Amniotic stem cell (primary cell): ENCODE measurements at regions not wholly inside any gene's neighbourhood (a gene's known extent, or its start where the extent isn't known, plus 50 kb on each side); places are given as distances from the start of the nearest gene placed in this dataset.

Experiments
- DNase-seq: peaks from one replicate; lab custom pipeline; 2025; lab: John Stamatoyannopoulos, UW

DNA sequence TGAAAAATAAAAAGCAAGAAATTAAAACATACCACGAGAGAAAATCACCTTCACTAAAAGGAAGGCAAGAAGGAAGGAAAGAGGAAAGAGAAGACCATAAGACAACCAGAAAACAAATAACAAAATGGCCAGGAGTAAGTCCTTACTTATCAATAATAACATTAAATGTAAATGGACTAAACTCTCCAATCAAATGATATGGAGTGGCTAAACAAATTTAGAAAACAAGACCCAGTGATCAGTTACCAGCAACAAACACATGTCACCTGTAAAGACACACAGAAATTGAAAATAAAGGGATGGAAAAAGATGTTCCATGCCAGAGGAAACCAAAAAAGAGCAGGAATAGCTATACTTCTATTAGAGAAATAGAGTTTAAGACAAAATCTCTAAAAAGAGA lies 85.0 kb upstream of the SLC38A4 start:
- no peak for DNase-seq

DNA sequence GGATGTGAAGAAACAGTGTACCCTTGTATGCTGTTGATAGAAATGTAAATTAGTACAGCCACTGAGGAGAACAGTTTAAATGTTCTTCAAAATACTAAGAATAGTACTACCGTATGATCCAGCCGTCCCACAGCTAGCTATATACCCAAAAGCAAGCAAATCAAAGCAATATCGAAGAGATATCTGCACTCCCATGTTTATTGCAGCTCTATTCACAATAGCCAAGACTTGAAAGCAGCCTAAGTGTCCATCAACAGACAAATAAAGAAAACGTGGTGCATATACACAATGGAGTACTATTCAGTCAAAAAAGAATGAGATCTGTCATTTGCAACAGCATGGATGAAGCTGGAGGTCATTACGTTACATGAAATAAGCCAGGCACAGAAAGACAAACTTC lies 88.5 kb upstream of the SLC38A4 start:
- no peak for DNase-seq

DNA sequence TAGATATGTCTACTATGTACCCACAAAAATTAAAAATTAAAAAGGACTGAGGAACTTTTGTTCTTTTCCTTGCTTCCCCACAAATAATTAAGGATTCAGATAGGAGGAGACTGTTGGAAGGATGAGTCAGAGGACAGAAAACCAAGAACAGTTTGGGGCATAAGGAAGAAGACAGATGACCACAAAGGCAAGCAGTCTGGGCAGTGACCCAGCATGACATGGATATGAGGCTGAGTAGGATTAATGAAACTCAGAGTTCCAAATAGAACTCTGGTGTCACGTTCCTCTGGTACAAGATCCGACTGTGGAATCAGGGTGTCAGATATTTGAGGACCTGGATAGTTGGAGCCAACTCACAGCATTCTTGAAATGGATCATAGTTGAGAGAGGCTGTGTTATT lies 89.3 kb upstream of the SLC38A4 start:
- DNase-seq: peak; percentile 41

DNA sequence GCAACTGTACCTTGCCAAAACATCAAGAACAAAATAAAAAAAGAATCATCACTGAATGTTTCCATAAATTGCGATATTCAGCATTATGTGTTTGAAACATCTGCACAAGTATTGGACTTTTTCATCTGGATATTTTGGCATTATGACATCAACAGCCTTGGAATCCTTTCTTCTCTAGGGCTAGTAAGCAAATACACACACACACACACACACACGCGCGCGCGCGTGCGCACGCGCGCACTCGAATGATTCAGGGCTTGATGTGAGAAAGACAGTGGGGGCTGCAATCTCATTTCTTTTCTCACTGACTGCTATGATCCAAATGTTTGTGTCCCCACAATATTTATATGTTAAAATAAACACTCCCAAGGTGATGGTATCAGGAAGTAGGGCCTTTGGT lies 90.0 kb upstream of the SLC38A4 start:
- no peak for DNase-seq

DNA sequence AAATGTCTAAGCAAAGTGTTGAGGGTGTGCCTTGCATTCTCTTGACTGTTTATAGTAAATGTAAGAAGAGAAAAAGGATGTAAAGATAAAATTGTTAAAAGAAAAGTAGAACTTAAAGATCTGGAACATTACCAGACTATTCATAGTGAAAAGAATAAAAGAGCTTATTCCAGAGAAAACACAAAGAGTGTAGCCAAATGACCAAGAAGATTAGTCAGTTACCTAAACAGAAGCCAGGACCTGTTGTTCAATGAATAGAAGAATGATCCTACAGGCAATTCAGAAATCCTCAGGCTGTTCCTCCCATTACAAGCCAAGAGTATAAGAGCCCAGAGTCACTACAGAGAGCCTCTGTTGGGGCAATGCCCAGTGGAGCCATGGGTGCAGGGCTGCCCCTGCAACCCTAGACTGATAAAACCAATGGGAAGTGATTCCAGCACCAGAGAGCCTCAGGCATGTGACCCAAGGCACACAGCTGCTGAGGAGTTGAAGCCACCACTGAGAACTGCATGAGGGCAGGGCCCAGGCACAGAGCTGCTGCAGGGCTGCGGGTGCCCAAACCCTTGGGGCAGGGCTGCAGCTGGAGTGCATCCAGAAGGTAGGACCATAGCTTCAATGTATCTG lies 91.1 kb upstream of the SLC38A4 start:
- DNase-seq: no peak

DNA sequence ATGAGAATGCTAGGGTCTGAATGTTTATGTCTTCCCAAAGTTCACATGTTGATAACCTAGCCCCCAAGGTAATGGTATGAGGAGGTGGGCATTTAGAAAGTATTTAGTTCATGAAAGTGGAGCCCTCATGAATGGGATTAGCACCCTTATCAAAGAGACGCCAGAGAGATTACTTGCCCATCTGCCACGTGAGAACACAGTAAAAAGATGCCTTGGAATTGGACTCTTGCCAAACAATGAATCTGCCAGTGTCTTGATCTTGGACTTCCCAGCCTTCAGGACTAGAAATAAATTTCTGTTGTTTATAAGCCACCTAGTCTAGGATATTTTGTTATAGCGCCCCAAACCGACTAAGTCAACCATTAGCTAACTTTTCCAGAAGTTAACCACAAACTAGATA lies 92.0 kb upstream of the SLC38A4 start:
- no peak for DNase-seq

DNA sequence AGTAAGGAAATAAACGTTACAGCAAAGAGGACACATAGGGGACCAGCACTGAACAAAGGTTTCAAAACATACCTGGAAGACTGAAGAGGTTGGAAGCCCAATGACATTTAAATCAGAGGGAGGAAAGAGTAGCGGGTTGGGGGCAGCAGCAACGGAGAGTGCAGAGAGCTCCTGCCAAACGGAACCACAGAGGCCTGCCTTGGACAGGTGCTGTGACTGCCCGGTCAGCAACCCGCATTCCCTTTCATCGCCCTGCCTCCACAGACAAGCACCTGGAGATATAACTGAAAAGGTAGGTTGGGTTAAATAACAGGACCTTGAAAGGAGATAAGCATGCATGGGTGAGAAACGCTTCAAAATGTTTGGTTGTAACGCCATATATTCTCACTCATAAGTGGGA lies 92.8 kb upstream of the SLC38A4 start:
- DNase-seq: no peak

DNA sequence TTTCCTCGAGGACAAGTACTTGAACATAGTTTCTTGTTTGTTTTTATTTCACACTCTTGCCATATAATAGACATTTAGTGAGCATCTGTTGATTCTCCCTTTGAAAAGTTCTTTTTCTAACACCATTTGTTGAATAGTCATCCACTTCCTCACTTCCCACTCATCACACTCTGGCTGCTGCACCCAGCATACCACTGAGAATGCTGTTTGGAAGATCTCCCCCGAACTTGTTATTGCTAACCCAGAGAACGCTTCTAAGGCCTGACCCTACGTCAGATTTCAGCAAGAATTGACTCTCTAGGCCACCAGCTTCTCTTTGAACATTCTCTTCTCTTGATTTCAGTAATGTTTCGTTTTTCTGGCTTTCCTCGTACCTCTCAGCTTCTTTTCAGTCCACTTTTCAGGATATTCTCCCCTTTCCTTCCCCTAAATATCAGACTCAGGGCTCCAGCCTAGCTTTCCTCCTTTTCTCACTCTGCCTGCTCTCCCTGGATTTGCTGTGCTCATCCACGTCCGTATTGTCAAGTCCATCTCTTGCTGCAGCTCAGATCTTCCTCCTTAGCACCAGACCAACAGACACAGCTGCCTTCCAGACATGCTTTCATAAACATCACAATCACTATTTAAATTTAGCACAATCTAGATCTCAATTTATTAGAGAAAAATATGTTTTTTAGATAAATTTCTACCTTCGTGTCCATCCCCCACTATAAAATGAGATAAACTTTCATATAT lies 94.0 kb upstream of the SLC38A4 start:
- DNase-seq: no peak

DNA sequence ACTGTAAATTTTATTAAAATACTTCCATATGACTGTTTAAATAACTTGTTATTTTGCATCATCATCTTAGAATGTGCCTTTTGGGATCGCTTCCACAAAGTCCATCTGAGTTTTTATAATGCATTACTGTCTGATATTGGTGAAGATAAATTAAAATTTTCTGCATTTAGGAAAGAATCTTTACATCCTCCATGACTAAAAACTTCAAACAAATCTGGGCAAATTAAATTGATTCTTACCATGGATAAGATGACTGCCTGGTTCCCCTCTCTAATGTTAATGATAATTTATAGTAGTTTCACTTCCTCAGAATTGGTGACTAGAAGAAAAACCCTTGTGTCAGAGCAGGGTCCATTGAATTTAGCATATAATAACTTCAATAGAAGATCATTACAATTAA lies 94.7 kb upstream of the SLC38A4 start:
- DNase-seq: no peak

DNA sequence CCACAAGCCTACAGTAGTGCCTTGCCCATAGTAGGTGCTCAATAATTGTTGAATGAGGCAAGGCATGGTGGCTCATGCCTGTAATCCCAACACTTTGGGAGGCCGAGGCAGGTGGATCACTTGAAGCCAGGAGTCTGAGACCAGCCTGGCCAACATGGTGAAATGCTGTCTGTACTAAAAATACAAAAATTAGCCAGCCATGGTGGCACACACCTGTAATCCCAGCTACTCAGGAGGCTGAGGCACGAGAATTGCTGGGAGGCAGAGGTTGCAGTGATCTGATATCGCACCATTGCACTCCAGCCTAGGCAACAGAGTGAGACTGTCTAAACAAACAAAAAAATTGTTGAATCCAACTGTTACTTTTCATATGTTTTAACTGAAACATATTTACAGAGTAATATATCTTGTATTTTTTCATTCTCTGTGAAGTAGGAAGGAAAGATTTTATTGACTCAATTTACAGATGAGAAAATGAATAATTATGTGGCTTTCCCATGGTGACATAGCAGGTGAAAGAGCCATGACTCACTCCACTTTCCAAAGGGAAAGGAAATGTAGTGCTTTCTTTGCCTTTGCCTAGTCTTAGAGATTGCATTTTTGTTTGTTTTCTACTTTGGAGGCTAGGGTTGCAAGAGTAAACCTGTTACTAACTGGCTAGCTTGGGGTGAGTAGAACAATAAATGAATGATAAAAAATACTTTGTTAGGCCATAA lies 95.4 kb upstream of the SLC38A4 start:
- DNase-seq: no peak

DNA sequence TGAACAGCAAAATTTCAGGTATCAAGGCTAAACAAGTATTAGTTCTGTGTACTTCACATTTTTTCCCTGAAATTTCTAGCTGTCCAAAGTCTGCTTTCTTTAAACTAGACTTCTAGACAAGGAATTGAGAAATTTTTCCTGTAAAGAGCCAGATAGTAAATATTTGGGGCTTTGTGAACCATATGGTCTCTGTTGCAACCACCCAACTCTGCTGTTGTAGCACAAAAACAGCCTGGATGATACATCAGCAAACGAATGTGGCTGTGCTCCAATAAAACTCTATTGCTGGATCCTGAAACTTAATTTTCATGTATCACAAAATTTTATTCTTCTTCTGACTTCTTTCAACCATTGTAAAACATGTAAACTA lies 96.0 kb upstream of the SLC38A4 start:
- DNase-seq: no peak

DNA sequence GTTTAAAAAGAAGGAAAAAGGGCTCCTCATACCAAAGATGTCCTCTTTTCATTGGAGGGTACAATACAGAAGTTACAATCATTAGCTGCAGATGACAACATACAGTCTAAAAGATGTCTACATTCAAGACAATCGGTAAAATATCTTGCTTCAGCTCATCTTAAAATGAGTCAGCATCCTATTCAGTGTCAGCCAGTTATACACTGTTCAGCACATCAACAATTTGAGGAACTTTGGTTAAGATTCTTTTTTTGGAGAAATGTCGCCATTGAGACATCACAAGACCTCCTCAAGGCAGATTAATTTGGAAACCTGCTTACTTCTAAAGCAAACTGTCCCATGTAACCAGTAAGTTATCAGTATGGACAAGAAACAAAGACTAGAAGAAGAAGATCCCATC lies 100.7 kb upstream of the SLC38A4 start:
- no peak for DNase-seq

DNA sequence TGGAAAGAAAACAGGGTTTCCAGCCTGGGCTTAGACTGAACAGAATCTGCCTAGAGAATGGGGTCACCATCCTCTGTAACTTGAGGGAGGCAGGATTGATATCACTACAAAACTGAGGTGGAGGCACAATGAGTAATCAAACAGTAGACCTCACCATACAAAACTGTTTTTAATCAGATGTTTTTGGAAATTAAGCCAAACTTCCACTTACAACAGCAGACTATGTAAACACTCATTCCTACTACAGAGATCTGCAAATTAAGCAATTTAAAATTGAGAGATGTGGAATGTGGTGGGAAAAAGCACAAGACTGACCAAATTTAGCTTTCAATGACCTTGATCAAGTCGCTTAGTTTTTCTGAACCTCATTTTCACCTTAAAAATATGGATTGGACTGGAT lies 104.3 kb upstream of the SLC38A4 start:
- no peak for DNase-seq

DNA sequence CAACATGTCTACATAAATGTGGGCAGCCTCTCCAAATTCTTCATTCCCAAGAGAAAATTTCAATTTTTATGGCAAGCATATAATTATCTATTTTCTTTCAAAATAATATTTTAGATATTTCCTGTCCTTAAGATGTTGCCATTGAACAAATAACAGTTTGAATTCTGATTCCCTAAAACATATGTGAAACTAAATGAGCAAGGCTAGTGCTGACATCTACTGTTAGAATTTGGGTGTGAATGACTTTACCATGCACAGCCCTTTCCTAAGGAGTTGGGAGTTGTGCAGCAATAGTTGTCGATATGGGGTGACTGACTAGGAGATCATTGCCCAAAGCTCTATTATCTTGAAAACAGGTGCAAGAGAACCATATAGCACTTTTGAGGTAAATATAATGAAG lies 108.2 kb upstream of the SLC38A4 start:
- peak; percentile 39 for DNase-seq

DNA sequence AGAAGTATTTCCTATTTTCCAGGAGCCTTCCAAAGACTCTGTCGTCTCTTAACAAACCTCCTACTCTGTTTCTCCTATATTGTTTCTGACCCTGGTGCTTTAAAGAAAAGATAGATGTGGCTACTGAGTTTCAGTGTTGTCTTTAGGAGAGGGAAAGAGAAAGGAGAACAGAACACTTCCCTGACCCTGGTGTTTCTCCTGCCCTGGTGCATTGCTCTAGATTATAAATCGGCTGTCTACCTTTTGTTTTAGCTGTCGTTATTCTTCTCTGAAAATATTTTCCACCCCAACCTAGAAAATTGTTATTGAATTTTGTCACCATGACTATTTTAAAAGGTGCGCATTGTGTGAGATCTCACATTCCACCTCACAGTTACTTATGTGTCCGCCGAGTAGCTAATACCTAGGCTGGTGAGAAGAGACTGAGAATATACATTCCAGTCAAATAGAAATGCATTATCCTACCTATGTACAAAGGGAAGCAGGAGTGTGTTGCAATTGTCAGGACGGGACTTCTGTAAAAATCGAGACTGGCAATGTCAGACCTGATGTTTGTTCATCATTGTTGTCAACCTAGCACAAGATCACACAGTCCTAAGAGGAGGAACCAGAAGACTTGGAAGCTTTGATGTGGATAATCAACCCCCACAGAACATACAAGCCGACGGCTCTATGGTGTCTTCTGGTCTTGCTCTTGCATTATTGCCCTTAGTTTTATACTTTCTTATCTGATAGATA lies 108.7 kb upstream of the SLC38A4 start:
- DNase-seq: no peak

DNA sequence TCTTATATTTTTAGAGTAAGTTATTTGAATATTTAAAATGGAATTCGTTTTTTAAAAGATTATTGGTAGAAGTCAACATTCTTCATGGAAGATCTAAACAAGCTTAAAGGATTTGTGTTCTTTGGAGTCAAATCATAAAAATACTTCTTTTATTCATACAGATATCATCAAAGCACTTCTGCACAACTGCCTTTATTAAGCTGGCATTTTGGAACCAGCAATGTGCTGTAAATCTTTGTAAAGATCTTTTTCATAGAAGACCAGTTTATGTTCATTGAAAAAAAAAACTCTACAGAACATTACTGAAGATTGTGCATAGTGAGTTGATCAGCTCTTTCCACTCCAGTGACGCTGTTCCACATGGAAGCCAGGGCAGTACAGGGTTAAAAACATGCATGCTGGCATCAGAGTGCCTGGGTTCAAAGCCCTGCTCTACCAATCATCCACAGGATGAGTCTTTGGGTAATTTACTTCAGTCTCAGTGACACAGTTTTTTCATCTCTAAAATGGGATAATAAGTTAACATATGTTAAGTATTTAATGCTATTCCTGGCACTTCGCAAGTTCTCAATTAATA lies 109.6 kb upstream of the SLC38A4 start:
- DNase-seq: no peak

DNA sequence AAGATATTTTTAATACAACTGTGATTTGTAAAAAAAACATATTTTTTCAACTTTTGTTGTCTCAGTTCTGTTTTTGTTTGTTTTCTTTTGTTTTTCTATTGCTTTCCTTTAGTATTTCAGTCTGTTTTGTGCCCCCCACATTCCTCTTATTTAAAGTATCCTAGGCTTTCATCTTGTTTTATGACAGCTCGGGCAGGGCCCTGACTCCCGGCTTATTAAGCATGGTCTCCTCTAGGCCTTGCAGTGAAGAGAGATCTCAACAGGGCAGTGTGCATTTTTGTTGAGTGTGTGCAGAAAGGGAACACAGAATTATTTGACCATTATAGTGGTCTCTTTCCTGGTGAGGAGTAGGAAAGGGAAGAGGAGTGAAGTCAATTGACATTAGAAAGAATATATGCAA lies 110.2 kb upstream of the SLC38A4 start:
- DNase-seq: no peak

DNA sequence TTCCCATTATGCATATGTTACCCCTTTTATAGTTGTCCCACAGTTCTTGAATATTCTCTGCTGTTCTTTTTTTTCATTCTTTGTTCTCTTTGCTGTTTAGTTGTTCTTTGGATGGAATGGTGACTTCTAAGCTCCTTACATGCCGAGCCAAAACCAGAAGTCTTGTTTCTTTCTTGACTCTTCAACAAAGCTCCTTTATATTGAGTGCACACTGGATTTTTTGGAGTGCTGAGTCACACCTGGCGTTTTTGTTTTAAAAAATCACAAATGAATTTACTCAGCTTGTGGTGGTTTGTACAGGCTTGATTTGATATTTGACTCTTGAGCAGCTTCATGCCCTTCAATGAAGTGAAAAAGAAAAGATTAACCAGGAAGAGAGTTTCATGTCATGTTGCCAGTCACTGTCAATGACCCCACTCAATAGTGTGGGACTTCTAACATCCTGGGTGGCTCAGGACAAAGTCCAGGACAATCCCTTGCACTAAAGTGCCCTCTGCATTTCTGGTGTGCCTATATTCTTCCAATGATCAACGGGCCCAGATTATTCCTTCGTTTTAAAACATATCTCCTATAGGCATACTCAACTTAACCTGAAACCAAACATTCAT lies 112.4 kb upstream of the SLC38A4 start:
- no peak for DNase-seq

DNA sequence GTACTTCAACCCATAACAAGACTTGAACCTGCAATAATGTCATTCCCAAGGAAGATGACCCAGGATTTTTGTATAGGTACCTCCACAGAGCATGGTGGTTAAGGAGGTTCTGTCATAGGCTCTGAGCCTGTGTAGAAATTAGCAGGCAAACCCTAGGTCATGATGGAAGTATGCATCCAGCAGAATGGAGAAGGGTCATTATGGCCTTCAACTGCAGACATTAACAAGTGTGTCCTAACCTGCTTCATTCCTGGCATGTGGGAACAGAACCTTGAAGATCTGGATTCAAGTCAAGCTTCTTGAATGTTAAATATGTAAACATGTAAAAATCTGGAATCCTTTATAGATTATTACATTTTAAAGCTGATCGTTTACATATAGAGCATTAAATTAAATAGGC lies 116.2 kb upstream of the SLC38A4 start:
- no peak for DNase-seq

DNA sequence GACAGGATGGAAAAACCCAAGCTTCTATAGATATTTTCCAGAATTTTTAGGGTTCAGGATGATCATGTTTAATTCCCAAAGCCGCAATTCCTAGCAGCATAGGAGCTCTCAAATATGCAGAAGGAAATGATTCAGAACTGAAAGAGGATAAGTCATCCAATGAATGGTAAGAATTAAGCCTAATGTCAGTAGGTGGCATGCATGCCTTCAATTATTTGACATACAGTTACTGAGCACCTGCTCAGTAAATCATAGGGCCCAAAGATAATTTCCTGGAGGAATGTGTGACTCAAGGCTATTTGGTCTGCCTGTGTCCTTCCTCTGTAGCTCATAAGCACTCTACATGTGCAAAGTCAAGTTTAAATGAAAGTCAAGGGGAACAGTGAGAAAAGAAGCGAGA lies 116.8 kb upstream of the SLC38A4 start:
- no peak for DNase-seq

DNA sequence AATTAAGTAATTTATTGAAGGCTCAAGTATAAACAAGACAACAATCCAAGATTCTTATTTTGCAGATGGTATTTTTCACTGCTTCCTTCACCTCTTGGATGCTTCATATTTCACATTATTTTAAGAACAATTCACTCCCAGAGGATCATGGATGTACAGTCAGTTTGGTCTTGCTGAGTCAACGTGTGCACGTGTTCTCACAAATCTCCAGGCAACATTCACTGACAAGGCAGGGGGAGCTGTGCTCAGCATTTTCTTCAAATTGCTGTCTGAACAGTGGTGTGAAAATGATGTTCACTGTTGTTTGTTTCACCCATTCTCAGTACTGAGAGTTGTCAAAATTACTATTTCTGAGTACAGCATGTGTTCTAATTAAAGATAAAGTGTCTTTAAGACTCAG lies 118.3 kb upstream of the SLC38A4 start:
- no peak for DNase-seq

DNA sequence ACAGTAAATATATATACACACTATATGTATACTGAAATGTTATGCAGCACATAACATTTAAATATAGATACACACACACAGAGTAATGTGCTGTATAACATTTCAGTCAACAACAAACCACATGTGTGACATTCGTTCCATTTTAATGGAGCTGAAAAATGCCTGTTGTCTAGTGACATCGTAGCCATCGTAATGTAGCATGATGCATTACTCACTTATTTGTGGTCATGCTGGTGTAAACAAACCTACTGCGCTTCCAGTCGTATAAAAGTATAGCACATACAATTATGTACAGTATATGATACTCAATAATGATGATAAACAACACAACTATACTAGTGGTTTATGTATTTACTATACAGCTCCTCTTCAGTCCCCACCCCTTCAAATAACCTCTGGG lies 119.0 kb upstream of the SLC38A4 start:
- no peak for DNase-seq
